ENCODE measurements at regions not wholly inside any gene's neighbourhood (a gene's known extent, or its start where the extent isn't known, plus 50 kb on each side); places are given as distances from the start of the nearest gene placed in this dataset.

DNA sequence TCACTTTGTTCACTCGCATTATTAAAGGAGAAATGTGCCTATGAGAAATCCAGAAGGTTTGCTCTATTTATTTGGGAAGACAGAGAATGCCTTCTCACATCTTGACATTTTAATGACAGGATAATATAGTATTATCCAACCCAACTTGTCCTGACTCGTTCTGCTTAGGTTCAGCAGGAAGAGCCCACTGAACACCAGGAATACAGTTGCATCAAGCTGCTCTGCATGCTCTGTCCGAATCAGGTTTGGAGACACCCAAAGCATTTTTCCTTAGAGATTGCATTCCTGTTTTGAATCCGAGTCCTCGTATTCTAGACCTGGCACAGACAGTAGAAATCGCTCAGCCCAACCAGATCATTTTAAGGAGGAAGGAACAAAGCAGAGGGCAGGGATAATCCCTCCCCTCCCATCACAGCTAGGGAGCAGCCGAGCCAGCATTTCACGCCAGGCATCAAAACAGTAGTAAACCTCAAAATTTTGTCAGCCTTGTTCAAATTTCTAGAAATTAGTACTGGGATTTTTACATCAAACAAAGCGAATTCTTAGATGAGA, 837.4 kb upstream of the ID2 start:
- Histone ChIP-seq H3K4me2 (ENCODE audit: low read depth, low read length, poor library complexity, severe bottlenecking) (no peak overlapping the region), H3K4me3 (ENCODE audit: low read length, poor library complexity, severe bottlenecking) (no peak overlapping the region), H3K9ac (ENCODE audit: low read depth, low read length, poor library complexity, severe bottlenecking) (no peak overlapping the region), H3K9me2 (replicated peaks; ENCODE audit: low read depth, low read length) (no peaks in the 10 kb centered on the region), H2AFZ (ENCODE audit: low read length) (no peak overlapping the region), H4K20me1 (ENCODE audit: insufficient read depth, low read length, poor library complexity, severe bottlenecking) (no peaks in the 10 kb centered on the region), H3K36me3 (ENCODE audit: insufficient read depth, low read length) (no peaks in the 10 kb centered on the region), H3K9me3 (ENCODE audit: insufficient read depth, low read depth, low read length) (no peaks in the 10 kb centered on the region), H3K79me2 (ENCODE audit: insufficient read depth, low read length) (no peaks in the 10 kb centered on the region), H3K4me1 (ENCODE audit: insufficient read depth, low read length, poor library complexity, severe bottlenecking) (peaks cover 5% of the 10 kb centered on the region), H3F3A (ENCODE audit: low read depth) (no peaks in the 10 kb centered on the region), H3K27me3 (ENCODE audit: insufficient read depth, low read length, poor library complexity, severe bottlenecking) (no peaks in the 10 kb centered on the region)
- TF ChIP-seq EZH2phosphoT487 (IDR thresholded peaks at IDR 0.05; ENCODE audit: borderline replicate concordance): no peak
- TF ChIP-seq, protein P1, sequence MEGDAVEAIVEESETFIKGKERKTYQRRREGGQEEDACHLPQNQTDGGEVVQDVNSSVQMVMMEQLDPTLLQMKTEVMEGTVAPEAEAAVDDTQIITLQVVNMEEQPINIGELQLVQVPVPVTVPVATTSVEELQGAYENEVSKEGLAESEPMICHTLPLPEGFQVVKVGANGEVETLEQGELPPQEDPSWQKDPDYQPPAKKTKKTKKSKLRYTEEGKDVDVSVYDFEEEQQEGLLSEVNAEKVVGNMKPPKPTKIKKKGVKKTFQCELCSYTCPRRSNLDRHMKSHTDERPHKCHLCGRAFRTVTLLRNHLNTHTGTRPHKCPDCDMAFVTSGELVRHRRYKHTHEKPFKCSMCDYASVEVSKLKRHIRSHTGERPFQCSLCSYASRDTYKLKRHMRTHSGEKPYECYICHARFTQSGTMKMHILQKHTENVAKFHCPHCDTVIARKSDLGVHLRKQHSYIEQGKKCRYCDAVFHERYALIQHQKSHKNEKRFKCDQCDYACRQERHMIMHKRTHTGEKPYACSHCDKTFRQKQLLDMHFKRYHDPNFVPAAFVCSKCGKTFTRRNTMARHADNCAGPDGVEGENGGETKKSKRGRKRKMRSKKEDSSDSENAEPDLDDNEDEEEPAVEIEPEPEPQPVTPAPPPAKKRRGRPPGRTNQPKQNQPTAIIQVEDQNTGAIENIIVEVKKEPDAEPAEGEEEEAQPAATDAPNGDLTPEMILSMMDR (conservative IDR thresholded peaks at IDR 0.05; ENCODE audit: low read length): no peak

DNA sequence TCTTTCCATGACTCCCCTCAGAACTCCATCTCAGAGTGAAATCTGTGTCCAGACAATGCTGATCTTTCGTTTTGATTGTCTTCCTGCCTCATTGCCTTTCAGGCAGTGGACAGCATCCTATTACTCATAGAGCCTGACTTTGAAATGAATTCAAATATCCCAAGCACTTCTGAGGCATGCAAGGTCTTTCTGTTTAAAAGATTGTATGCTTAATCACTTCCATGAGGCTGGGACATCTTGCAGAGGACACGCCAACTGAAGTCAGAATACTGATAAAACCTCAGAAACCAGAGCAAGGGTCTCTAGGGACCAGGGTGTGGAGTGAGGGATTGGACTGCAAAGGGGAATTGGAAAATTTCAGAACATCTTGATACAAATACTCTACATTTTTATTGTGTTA, 836.5 kb upstream of the ID2 start:
- Histone ChIP-seq H3K36me3 (ENCODE audit: insufficient read depth, low read length) (no peaks in the 10 kb centered on the region), H3K9me2 (replicated peaks; ENCODE audit: low read depth, low read length) (no peaks in the 10 kb centered on the region), H3K4me3 (ENCODE audit: low read length, poor library complexity, severe bottlenecking) (no peak overlapping the region), H4K20me1 (ENCODE audit: insufficient read depth, low read length, poor library complexity, severe bottlenecking) (no peaks in the 10 kb centered on the region), H3K9ac (ENCODE audit: low read depth, low read length, poor library complexity, severe bottlenecking) (no peak overlapping the region), H2AFZ (ENCODE audit: low read length) (no peak overlapping the region), H3K4me2 (ENCODE audit: low read depth, low read length, poor library complexity, severe bottlenecking) (no peak overlapping the region), H3K9me3 (ENCODE audit: insufficient read depth, low read depth, low read length) (no peaks in the 10 kb centered on the region), H3K79me2 (ENCODE audit: insufficient read depth, low read length) (no peaks in the 10 kb centered on the region), H3K4me1 (ENCODE audit: insufficient read depth, low read length, poor library complexity, severe bottlenecking) (peaks cover 5% of the 10 kb centered on the region), H3K27me3 (ENCODE audit: insufficient read depth, low read length, poor library complexity, severe bottlenecking) (no peaks in the 10 kb centered on the region), H3F3A (ENCODE audit: low read depth) (no peaks in the 10 kb centered on the region)
- no peak for TF ChIP-seq EZH2phosphoT487 (IDR thresholded peaks at IDR 0.05; ENCODE audit: borderline replicate concordance)
- TF ChIP-seq, protein P1 (conservative IDR thresholded peaks at IDR 0.05; ENCODE audit: low read length): no peak

DNA sequence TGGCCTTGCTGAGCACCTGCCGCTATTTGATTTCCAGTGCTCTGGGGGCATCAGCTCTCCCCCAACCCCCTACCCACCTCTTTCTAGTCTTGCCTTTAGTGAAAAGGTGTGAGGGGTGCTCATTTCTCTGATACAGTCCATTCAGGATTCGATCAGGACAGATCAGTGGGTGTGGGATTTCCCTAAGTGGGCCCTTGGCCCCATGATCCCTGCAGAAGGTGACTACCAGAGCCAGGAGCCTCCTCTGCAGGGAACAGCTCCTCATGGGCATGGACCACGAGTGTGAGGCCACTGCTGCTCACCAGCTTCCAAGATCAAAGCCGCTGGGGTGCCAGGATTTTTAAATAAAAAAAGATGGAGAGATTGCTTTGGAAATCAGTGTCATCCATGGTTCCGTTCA, 835.2 kb upstream of the ID2 start:
- Histone ChIP-seq H3K9me2 (replicated peaks; ENCODE audit: low read depth, low read length) (no peaks in the 10 kb centered on the region), H3K4me1 (ENCODE audit: insufficient read depth, low read length, poor library complexity, severe bottlenecking) (peaks cover 5% of the 10 kb centered on the region), H3K9me3 (ENCODE audit: insufficient read depth, low read depth, low read length) (no peaks in the 10 kb centered on the region), H3K4me2 (ENCODE audit: low read depth, low read length, poor library complexity, severe bottlenecking) (no peak overlapping the region), H2AFZ (ENCODE audit: low read length) (no peak overlapping the region), H3K4me3 (ENCODE audit: low read length, poor library complexity, severe bottlenecking) (no peak overlapping the region), H3K27me3 (ENCODE audit: insufficient read depth, low read length, poor library complexity, severe bottlenecking) (no peaks in the 10 kb centered on the region), H3F3A (ENCODE audit: low read depth) (no peaks in the 10 kb centered on the region), H3K79me2 (ENCODE audit: insufficient read depth, low read length) (no peaks in the 10 kb centered on the region), H3K36me3 (ENCODE audit: insufficient read depth, low read length) (no peaks in the 10 kb centered on the region), H3K9ac (ENCODE audit: low read depth, low read length, poor library complexity, severe bottlenecking) (no peak overlapping the region), H4K20me1 (ENCODE audit: insufficient read depth, low read length, poor library complexity, severe bottlenecking) (no peaks in the 10 kb centered on the region)
- TF ChIP-seq, protein P1 (conservative IDR thresholded peaks at IDR 0.05; ENCODE audit: low read length): no peak
- TF ChIP-seq EZH2phosphoT487 (IDR thresholded peaks at IDR 0.05; ENCODE audit: borderline replicate concordance): no peak

Data from Loucy (cell line).